NCI-H82 (cell line): ENCODE measurements at regions not wholly inside any gene's neighbourhood (a gene's known extent, or its start where the extent isn't known, plus 50 kb on each side); places are given as distances from the start of the nearest gene placed in this dataset.

Experiments
- DNase-seq: peaks from one replicate; lab custom pipeline; 2025; lab: John Stamatoyannopoulos, UW

DNA sequence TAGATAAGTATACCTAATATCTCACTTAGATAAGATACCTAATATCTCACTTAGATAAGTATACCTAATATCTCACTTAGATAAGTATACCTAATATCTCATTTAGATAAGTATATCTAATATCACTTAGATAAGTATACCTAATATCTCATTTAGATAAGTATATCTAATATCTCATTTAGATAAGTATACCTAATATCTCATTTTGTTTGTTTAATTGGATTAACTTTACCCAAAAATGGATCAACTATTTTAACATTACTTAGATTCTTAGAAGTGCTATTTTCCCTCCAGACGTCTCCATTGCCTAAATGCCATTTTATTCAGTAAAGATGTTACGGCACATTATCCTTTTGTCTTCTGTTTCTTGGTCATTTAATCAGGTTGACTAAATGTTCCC lies 346.4 kb downstream of the CHRM3 start:
- DNase-seq: no peak

DNA sequence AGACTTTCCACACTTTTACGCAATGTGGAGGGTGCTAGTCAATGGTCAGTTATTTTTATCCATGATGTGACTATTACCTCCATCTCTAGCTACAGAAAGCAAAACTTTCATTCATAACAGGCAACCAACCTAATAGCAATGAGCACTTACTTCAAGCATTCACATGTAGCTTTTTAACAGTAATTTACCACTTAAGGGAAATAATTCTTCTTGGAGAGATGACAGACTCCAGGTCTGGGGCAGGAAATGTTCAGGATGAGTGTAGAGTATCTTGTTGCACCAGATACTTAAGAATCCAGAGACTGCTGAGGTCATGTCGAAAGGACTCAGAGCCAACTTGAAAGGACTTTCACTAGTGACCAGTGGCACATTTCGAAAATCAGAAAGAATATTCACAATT lies 347.6 kb downstream of the CHRM3 start:
- no peak for DNase-seq

DNA sequence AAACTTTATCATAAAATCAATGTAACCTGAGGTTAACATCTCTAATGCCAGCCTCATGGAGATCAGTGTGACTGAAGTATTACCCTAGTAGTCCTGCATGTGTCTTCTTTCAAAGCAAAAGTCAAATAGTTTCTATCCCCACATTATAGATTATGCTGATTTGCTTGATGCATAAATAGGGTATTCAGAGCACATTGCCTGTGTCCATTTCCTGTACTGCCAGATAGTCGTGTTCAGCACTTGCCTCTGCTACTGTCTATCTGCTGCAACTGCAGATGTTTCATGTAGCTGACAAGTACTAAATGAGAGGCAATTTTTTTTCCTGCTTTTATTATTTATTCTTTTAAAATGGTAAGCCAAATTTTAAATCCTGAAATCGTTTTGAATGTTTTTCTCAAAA lies 348.7 kb downstream of the CHRM3 start:
- no peak for DNase-seq

DNA sequence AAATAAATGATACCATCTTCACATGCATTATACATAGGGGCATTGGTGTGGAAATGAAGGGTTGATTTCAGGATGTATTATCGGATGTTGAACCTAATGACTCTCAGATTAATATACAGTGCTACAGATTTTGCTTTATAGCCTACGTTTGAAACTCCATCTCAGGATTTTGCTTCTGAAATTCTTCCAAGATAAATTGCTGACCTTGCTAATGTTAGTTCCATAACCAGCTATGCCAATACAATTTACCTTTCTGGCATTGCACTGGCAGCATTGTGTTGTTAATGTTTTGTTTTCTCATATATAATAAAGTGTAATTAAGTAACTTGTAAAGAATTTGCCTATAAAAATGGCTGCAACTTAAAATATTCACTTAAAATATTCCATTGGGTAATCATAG lies 350.1 kb downstream of the CHRM3 start:
- DNase-seq: no peak

DNA sequence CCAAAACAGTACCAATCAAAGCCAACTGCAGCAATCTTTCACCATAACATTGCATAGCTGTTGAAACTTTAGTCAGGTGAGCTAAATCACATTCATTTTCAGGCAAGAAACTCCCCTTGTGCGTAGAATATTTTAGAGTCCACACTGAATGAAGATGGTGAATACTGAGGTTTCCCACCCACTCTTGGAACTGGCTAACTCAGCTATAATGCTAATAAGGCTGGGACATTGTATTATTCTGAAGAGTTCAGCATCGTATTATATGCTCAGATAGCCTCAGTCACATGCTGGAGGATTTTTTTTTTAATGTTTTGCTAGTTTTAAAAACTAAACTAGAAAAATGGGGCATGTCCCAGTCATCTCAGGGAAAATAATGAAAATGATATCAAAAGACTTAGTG lies 352.3 kb upstream of the FMN2 start:
- no peak for DNase-seq

DNA sequence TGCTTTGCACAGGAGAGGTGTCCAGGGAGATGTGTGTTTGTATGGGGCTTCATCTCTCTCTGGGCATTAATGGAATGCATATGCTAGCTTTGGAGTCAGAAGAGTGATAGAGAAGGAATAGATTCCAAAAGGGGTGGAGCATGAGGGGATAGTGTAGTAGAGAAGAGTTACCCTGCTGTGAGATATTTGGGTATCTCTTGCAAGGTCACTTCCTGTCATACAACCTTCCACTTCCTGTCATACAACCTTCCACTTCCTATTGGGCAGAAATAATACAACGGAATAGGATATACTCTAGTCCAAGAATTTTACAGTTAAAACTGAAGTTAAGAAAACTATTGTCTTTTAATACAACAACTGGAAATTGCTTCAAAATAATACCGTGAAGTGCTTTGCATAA lies 351.8 kb upstream of the FMN2 start:
- no peak for DNase-seq

DNA sequence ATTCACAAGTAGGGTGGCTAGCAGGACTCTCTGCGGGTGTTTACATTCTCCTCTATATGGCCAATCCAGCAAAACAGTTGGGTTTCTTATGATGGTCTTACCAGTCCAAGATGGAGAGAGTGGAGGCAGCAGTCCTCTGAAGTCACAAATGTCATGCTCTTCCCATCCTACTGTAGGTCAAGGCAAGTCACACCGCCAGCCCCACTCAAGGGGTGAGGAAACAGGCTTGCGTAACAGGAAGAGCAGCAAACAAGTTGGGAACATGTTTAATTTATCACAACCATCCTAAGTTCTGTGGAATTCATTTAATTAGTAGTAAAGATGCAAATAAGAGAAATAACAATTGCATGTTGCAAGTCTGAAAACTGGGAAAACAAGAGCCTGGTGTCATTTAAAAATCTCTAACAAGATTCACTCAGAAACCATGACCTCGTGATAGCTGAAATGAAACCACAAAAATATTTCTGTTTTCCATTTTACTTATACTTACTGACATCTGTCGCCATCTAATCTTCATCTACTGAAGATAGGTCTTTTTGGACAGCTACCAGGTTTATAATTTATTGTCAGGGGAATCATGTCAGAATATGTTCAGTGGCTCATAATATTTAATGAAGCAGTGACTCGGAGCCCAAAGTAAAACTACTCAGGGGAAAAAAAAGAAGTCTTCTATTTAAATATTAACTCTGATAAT lies 349.1 kb upstream of the FMN2 start:
- no peak for DNase-seq

DNA sequence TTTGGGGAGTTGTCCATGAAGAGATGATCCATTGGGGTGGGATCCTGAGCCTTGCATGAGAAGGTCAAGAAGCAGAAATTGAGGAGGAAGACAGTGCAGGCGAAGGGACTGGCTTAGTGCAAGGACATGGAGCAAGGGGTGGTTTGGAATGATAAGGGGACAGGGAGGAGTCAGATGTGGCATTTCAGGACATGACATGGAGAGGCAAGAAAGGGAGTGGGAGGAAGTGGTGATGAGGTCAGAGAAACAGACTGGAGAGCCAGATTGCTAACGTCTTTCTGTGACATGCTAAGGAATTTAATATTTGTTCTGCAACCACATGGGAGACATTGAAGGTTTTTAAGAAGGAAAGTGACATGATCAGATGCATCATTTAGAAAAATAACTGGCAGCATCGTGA lies 346.8 kb upstream of the FMN2 start:
- DNase-seq: no peak

DNA sequence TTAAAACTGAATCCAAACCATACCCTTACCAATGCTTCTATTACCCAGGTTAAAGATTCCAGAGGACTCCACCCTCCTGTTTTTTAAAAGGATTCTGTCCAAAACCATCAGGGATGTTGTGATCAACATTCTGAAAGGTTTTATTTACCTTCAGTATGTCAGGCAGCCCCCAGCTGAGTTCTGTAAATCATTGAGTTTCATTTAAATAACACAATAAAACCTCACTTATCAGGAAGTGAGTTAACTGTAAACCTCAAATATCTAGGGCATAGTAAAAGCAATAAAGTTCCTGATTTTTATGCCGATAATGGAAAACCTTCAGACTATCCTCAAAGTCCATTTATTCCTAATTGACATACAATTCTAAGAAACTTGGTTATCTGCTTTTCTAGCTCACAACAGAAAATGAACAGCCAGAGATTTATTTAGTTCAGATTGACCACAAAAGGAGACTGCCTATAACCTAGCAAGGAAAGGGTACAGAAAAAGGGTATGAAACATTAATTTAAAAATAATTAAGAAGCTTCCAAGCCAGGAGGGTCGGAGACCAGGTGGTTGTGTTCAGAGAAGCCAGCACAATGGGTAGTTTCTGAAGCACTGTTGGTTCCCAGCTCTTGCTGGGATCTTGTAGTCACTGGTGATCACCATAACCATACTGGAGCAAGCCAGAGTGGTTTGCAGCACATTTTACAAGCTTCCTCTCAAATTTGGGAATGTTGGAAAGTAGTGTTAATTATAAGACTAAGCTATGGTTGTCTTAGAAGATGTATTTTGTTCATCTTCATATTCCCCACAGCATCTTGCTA lies 336.4 kb upstream of the FMN2 start:
- no peak for DNase-seq

DNA sequence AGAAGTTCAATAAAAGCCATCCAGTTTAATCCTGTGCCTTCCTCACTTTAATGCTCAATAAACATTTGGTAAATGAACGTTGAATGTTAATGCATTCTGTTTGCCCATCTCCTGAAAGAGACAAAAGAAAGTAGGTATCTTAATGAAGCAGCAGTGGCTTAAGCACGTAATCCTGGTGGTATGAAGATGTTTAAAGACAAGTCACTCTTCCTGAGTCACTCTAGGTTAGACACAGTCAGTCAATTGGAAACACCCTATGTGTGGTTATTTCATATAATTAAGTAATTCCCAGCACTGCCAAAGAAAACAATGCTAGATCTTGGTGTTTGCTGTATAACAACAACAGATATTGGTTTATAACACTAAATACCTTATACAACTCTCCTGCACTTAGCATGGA lies 334.0 kb upstream of the FMN2 start:
- no peak for DNase-seq

DNA sequence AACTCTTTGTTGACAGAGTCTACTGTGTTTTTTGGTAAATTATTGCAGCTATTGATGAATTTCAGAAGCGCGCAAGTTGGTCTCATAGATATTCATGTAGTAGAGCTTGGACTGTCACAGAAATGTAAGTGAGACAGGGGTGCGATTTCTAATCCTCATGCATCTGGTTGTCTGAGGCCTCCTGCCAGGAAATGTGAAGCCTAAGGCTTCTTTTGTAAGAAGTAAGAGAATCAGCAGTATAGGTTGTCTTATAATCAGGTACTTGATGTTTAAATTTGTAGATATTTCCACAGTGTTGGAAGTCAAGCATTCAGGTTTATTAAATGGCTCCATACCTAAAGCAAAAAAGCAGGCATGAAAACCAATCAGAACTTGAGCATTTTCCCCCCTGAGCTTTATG lies 332.9 kb upstream of the FMN2 start:
- DNase-seq: no peak

DNA sequence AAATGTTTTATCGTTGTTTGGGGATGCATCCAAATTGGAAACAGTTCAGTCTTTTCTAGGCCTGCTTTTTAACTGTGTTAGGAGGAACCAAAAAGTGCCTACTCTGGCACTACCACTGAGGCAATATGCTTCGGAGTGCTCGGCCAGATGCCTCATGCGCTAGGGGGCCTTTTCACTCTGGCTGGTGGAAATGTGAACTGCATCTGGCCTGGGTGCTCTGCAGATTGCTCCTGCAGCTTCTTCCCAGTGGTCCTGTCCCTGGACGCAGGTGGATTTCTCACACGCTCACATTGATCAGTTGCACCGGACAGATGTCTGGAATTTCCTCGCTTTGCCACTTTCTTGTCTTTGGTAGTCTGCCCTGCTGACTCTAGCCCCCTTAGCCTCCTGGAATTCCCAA lies 330.2 kb upstream of the FMN2 start:
- peak; percentile 18 for DNase-seq

DNA sequence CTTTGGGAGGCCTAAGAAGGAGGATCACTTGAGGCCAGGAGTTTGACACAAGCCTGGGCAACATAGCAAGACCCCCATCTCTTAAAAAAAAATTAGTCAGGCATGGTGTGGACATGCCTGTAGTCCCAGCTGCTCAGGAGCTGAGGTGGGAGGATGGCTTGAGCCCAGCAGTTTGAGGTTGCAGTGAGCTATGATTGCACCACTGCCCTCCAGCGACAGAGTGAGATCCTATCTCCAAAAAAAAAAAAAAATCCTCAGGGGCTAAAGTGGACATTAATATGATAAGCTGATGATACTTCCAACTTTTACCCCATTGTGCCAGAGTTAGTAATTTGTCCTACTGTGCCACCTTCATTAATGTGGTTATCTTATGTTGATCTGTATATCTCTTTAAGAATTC lies 327.8 kb upstream of the FMN2 start:
- DNase-seq: no peak

DNA sequence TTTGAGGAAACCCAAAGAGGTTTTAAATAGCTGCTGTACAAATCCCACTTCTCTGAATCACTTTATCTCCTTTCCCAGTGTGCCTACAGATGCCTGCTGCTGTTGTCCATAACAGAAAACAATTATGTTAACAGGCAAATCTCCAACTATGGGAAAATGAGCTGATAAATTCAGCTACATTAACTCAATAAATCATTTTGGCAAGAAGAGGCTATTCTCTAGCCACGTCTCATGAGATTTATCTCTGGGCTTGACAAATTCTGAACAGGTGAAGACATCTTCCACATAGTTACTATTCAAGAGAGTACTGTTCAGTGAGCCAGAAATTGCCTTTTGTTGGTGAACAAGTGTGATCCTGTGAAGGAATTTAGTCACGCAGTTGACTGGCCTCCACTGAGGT lies 327.1 kb upstream of the FMN2 start:
- no peak for DNase-seq

DNA sequence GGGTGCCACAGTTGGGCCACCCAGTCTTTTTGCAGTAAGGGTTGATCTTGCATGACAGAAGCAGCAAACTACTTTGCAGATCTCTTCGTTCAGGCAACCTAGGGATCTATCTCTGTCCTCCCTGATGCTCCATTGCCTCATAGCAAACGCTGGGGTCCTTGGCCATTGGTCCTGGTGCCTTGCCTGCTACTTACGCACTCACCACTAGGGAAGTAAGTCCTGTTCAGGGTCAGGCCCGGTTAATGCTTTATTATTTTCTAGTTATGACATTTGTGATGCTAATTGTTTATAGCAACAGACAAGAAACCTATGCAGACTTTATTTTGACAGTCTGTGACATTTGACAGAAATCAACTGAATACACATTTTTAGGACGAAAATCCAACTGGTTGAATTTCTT lies 326.5 kb upstream of the FMN2 start:
- peak; percentile 31 for DNase-seq

DNA sequence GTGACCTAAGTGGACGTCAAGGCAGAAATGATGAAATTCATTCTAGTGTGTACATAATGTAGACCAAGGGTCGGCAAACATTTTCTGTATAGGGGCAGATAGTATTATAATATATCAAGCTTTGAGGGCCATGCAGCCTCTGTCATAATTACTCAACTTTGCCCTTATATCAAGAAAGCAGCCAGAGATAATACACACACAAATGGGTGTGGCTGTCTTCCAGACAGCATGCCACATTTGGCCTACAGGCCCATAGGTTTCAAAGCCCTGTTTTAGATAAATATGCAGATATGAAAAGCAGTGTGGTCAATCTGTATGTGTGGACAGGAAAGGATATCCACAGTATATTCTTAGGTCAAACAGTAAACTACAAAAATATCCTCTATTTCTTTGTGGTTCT lies 320.1 kb upstream of the FMN2 start:
- no peak for DNase-seq

DNA sequence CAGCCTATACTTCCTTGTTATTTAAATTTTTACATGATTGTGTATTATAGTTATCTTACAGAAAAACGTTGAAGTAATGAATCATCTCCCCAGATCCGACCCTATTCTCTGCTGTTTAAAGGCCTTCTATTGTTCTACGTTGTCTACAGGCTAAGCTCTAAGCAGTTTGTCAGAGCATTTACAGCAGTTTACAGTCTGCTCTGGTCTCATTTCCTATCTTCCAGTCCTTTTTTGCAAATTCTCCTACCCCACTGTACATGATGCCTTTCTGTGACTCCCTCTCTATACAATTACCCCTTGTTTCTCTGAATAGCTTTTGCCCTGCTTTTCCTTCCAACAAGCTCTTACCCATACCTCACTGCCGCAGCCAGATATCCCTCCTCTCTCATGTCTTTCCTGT lies 319.2 kb upstream of the FMN2 start:
- no peak for DNase-seq

DNA sequence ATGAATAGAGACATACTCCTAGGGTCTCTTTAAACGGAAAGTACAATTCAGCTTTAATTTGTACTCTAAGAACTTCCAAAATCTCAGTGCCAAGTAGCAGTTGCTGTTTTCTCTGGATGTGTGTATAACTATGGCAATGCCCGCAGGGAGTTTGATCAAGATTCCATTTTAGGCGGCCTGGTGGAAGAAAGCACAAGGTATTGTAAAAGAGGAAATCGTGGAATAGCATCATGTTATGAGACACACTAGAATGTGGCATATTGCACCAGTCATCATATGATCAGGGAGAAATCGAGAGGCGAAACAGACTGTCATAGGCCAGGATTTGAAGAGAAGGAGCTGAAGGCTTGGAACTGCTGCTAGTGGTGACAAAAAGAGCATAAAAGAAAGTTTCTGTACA lies 316.2 kb upstream of the FMN2 start:
- no peak for DNase-seq

DNA sequence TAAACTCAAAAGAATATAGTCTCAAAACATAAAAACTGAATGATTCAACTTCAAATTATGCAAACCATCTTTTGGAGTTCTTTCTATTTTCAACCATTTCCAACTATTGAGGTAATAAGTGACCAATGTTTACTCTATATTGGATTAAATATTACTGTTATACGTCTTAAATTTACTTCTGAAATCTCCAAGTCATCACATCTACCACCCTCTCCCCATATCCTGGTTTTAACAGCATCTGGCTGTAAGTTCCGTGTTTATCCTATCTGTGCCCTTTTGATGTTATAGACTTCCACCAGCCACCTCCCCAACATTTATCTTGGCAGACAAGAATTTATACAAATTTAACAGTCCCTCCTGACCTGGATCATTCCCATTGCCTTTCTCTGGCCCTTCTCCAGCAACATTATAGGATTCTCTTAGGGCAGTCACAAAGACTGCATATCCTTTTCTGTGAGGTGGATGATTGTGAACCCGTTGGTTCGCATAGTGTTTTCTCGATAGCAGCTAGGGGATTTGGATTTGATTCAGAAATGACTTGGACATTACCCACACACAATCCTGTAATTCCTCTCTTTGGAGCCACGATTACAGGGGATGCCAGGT lies 313.4 kb upstream of the FMN2 start:
- DNase-seq: no peak

DNA sequence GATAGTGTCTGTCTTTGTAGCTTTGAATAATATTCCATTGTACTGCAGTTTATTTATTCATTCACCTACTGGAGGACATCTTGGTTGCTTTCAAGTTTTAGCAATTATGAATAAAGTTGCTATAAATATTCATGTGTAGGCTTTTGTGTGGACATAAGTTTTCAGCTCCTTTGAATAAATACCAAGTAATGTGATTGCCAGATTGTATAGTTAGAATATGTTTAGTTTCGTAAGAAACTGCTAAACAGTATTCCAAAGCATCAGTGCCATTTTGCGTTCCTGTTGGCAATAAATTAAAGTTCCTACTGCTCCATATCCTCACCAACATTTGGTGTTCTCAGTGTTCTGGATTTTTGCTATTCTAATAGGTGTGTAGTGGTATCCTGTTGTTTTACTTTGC lies 311.7 kb upstream of the FMN2 start:
- no peak for DNase-seq

DNA sequence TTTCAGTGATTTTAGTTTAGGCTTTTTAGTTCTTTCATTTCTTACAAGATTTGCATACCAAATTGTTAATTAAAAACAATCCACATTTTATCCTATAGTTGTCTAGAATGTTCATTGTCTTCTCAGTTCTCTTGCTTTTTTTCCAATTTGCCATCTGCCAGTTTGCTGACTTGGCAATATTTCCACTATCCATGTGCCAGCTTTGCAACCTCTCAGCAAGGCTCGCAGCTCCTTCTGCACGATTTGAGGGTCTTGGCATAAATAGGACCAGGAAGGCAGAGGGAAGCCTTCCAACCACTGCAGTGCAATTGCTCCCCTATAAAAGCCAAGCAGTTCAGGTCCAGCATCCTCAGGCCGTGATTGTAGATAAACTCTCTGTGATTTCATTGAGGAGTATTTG lies 306.8 kb upstream of the FMN2 start:
- no peak for DNase-seq

DNA sequence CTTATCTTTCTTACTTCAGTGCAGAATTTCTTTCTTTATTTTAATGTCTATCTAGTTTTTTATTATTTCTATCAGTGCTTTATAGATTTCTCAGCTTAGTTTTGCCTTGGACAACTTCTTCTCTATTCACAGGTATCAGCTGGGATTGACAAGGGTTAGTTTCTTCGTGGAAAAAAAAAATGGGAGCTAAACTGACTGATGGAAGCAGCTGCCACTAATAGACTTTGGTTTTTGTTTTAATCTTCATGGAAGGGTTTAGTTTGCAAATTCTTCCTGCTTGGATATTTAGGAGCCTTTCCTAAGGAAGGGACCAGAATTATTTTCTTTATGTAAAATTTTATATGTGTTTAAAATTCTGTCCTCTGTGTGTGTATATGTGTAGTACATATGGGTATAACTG lies 306.1 kb upstream of the FMN2 start:
- no peak for DNase-seq

DNA sequence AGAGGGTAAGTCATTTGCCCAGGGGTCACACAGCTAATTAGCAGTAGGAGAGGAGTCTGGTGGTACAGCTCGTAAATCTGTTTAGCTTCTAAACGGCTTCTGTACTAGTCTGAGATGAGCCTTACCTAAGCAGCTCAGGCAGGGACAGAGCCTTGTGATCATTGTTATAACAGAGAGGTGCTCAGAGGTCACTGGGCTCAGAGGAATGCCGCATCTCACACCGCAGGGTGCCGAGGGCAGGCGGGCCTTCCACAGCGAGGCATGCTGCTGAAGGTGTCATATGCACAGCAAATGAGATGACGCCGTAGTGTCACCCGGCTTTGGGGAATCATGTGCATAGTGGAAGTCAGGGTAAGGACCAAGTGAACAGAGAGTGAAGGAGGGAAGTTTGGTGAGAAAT lies 305.2 kb upstream of the FMN2 start:
- peak; percentile 80 for DNase-seq

DNA sequence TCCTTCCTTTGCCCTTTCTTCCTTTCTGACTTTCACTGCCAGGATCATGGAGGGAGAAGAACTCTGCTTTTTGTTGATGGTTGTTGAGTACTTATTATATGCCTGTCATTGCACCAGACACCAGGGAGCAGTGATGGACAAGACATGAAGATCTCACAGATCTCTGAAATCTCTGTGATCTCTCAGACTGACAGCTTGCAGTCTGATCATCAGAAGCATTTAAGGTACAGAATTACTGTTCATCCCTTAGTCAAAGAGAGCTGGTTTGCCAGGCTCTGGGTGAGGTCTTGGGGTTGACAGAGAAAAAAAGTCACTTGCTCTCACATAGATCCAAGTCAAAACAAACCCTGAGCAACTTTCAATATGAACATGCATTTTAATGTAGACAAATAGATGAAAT lies 299.5 kb upstream of the FMN2 start:
- DNase-seq: no peak
